ENCODE measurements at regions not wholly inside any gene's neighbourhood (a gene's known extent, or its start where the extent isn't known, plus 50 kb on each side); places are given as distances from the start of the nearest gene placed in this dataset.

DNA sequence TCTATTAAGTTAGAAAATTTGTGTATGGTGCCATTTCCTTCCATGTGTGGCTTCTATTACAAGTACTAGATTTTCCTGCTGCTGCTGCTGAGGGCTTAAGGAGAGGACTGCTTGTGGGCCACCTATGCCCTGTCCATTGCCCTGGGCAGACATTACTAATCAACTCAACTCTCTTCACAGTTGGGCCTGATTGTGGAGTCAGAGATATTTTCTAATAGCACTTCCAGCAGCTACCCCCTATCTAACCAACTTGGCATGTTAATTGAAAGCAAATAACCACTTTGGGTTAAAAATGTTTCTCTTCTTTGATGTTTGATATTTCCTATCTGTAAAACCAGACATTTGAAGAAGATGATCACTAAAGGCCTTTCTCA is 242.0 kb downstream of the EDEM1 start:
- DNase-seq = no peak

DNA sequence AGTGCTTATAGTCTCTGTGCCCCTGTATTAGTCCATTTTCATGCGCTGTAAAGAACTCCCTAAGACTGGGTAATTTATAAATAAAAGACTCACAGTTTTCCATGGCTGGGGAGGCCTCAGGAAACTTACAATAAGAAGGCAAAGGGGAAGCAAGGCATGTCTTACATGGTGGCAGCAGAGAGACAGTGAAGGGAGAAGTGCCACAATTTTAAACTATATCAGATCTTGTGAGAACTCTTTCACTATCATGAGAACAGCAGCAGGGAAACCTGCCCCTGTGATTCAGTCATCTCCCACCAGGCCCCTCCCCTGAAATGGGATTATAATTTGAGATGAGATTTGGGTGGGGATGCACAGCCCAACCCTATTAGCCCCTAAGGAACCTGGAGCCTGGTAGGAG is 243.2 kb downstream of the EDEM1 start:
- DNase-seq = no peak

DNA sequence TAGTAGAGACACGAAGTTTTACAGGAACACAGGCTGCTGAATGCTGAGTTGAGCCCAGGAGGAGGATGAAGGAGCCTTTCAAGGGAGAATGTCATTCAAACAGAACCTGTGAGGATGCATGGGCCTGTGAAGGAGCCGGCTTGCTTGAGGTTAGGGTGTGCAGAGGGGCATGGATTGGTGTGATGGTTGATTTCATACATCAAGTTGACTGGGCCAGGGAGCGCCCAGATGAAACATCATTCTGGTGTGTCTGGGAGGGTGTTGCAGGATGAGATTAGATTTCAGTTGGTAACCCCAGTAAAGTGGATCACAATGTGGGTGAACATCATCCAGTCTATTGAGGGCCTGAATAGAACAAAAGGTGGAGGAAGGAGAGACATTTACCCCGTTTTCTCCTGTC is 243.6 kb downstream of the EDEM1 start:
- no peak for DNase-seq

DNA sequence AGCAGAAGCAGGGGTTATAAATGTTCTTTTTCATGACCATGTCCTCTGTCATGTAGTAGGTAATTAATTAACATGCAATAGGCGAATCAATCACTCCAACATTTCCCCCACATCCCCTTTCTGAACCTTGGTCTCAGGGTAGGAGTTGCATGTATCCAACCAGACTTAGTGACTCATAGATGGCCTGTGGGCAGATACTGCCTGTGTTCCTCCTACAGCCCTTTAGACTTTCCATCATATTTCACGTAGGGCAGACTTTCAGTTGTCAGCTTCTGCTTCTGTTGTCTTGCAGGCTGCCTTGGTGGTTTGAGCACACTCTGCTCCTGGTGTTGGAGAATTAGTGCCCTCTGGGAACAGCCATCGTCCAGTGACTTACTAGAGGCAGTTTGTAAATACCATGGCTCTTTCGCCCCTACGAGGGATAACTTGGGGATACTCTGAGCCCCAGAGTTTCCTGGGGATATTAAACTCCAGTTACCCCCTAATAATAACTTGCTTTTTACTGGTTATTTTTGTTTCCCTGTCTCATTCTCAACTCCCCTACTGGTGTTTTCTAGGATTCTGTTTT is 244.4 kb downstream of the EDEM1 start:
- no peak for DNase-seq

DNA sequence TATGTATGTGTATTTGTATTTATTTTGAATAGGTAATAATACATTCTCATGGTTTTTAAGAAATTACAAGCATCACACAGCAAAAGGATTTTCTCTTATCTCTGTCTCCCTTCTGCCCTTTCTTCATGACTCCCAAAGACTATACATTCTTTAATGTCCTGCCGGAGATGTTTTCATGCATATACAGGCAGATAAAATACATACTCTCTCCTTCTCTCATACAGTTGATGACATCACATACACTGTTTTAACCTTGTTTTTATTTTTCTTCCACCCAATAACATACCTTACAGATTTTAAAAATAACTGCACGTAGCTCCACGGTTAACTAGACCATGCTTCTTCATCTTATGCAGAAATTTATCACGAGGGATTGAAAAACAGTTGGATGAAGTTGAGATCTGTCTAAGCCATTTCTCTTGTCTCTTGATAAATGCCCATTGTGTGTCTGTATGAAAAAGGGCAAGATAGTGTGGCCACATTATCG is 249.8 kb downstream of the EDEM1 start:
- DNase-seq = no peak

DNA sequence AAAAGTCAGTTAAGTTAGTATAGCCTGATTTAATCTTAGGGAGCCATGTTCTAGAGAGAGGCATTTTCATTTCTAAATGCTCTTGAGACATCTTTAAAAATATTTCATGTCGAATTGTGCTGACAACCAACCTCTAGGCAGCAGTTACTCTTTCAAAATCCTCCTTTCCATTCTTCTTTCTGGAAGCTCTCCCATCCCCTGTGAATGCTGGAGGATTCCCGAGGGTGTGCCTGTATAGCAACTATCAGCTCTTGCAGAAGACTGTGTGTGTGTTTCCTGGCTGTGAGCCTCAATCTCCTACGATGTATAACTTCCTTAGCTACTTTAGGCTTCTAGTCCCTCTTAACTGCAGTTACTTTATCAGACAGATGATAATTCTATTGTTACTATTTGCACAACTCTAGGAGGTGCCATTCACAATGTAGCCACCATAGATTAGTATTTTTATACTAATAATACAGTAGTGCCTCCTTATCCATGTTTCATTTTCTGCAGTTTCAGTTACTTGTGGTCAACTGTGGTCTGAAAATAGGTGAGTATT is 250.3 kb downstream of the EDEM1 start:
- DNase-seq = no peak

DNA sequence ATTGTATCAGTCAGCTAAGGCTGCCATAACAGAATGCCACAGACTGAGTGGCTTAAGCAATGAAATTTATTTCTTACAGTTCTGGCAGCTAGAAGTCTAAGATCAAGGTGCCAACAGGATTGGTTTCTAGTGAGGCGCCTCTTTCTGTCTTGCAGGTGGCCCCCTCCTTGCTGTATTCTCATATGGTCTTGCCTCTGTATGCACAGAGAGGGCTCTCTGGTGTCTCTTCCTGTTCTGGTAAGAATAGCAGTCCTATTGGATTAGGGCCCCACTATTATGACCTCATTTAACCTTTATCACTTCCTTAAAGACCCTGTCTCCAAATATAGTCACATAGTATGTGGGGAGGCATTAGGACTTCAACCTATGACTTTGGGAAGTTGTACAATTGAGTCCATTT is 253.9 kb downstream of the EDEM1 start:
- DNase-seq = no peak

DNA sequence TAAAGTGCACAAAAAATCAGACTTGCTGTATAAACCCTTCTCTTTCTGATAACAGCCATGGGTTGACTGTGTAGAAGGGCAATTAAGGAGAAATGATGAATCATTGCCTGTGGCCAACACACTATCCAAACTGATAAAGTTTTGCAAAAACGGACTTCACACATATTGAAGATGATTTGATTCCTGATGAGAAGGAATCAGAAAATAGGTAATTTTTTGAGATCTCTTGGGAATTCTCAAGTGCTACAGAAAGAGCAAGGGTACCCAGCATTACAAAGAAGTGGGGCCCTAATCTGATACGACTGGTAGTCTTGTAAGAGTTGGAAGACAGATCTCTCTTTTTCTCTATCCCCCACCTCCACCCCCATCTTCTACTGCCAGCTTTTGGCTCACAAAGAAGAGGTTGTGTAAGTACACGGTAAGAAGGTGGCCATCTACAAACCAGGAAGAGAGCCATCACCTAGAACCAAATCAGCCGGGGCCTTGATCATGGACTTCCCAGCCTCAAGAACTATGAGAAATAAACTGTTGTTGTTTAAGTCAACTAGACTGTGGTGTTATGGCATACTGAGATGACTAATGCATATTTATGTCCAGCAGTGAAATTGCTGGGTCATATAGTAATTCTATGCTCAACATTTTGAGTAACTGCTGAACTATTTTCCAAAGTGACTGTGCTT is 254.7 kb downstream of the EDEM1 start:
- no peak for DNase-seq

DNA sequence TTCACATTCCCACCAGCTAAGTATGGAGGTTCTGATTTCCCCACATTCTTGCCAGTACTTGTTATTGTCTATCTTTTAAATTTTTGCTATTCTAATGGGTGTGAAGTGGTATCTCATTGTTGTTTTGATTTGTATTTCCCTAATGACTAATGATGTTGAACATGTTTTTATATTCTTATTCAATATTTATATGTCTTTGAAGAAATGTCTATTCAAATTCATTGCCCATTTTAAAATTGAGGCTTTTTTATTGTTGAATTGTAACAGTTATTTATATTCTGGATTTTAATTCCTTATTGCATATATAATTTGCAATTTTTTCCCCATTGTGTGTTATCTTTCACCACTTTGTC is 255.3 kb downstream of the EDEM1 start:
- no peak for DNase-seq

DNA sequence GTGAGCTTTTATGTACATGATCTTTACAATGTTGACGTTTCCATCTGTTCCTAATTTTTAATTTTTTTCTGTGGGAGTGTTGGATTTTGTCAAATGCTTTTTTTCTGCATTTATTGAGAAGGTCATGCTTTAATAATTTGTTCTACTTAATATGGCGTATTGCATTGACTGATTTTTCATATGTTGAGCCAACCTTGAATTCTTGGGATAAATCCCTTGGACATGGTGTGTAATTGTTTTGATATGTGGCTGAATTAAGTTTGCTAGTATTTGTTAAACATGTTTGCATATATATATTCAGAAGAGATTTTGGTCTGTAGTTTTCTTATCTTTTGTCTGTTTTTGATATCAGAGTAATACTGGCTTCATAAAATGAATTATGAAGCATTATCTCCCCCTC is 256.7 kb downstream of the EDEM1 start:
- DNase-seq = no peak

DNA sequence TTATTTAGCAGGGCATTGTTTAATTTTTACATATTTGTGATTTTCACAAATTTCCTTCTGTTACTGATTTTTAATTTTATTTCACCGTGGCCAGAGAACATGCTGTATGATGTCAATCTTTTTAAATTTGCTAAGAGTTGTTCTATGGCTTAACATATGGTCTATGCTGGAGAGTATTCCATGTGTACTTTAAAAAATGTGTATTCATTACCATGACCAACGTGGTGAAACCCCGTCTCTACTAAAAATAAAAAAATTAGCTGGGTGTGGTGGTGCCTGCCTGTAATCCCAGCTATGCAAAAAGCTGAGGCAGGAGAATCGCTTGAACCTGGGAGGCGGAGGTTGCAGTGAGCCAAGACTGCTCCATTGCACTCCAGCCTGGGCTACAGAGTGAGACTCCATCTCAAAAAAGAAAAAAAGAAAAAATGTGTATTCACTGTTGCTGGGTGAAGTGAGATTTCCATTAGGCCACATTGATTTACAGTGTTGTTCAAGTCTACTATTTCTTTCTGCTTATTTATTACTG is 258.2 kb downstream of the EDEM1 start:
- no peak for DNase-seq

DNA sequence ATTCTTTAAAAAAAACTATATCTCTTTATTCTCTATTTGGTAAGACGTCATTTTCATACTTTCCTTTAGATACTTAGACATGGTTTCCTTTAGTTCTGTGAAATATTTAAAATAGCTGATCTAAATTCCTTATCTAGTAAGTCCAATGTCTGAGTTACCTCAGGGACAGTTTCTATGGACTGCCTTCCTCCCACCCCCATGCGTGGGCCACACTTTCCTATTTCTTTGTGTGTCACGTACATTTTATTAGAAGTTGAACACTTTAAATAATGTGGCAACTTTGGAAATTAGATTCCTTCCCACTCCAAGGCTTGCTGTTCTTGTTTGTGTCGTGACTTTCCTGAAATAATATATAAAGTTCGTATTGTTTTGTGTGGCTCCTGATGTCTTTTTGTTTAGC is 260.7 kb downstream of the EDEM1 start:
- no peak for DNase-seq

DNA sequence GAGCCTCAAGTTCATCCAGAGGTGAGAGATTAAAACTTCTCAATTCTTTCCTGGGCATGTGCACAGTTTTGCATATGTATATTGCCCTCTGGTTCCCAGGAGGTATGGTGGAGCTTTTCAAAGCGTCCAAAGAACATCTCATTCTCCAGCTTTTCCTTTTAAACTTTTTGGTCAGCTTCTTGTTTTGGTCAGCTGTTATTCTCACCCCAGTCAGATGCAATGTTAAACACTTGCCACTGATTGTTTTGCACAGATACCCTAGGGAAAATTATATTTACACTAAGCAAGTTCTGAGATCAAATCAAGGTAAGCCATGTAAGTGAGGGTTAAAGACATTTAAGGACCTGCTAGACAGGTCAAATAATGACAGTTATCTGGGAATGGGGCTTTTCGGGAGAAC is 261.3 kb downstream of the EDEM1 start:
- no peak for DNase-seq

DNA sequence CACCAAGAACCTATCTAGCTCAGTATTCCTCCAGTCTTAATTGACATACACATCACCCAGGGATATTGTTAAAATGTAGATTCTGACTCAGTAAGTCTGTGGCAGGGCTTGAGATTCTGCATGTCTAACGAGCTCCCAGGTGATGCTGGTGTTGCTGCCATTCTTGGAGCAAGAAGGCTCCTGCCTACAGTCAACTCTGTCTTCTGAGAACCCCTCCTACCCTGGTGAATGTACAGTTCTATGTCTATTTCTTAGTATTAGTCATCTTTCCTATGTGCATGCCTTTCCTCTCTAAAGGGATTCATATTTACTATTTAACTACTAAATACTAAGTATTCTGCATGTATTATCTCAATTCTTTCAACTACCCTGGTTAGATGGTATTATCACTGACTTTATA is 268.7 kb downstream of the EDEM1 start:
- DNase-seq = no peak

DNA sequence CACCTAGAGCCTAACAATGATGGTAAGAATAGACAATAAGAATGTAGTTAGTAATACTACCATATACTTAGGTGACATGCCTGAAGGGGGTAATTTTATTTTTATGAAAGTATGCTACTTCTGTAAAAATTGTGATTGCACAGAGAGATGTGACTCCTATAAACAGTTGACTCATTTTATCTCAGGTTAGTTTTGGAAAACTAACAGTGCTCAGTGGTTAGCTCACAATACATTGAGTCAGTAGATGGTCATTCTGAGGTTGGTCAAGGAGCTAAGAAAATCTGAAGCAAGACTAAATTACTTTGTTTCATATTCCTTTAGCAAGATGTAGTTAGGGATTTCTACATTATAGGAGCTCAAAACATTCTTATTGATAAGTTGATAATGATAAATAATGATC is 271.0 kb downstream of the EDEM1 start:
- DNase-seq = no peak

DNA sequence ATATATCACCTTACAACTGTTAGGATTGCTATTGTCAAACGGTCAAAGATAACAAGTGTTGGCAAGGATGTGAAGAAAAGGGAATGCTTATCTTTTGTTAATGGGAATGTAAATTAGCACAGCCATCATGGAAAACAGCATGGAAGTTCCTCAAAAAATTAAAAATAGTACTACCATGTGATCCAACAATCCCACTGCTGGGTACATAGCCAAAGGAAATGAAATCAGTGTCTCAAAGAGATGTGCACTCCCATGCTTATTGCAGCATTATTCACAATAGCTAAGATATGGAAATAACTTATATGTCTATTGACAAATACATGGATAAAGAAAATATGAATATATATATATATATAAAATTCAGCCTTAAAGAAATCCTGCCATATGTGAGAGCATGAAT is 274.6 kb downstream of the EDEM1 start:
- no peak for DNase-seq

DNA sequence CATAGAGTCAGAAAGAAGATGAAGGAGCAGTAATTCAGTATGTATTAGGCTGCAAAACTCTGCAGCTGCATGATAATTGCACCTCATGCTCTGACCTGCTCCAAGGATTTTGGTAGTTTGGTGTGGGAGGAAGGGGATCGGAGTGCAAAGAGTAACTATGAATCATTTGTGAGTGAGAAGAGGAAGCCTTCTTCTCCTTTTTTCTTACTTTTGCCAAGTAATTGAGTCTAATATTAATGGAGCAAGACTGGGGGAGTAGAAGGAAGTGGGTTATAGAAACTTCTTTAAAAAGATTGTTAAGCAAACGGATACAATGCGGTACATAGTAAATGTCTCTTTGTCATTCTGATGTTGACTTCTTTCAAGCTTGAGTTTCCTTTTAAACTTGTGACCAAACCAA is 276.5 kb downstream of the EDEM1 start:
- no peak for DNase-seq

DNA sequence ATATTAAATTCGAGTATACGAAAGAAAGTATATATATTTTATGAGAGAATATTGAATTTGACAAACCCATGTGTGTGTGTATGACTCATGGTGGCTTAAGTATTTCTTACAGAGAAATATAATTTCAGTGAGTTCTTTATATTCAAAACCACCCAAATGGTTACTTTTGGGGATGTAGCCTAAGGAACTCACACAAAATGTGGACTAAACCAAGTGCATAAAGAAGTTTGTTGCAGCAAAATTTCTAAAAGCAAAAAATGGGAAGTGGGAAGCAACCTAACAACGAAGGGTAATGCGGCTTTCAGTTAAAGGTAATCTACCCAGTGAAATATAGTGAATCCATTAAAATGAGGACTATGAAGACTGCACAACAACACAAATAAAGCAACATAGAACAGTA is 277.1 kb downstream of the EDEM1 start:
- no peak for DNase-seq

DNA sequence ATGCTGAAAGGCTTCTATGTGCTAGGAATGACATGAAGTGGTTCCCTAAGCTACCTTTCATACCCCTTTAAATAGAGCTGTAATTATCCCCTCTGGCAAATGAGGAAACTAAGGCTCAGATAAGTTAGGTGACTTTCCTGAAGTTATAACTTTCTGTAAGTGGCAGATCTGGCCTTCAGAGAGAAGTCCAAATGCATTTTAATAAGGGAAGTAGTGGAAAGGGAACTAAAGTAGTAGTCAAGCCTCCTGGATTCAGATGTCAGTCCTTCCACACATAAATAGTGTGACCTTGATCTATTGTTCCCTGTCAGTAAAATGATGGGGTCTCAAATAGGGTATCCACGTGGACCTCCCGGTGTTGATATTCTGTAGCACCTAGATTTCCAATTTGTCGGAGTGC is 277.7 kb downstream of the EDEM1 start:
- no peak for DNase-seq

DNA sequence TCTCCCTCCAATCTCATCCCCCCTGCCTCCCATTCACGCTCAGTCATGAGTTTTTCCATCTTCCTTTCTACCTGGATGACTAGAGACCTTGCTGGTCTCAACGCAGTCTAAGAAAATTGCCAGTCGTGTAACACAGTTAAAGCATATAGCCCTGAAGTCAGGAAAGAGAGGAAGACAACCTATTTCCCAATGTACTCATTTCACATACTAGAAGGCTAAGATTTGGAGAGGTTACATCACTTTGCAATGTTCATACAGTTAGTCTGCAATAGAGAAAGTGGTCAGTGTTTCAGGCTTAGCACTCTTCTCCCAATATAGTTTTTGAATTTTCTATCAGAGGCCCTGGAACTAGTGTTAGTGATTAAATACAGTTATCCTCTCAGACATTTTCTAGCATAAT is 278.6 kb downstream of the EDEM1 start:
- no peak for DNase-seq

DNA sequence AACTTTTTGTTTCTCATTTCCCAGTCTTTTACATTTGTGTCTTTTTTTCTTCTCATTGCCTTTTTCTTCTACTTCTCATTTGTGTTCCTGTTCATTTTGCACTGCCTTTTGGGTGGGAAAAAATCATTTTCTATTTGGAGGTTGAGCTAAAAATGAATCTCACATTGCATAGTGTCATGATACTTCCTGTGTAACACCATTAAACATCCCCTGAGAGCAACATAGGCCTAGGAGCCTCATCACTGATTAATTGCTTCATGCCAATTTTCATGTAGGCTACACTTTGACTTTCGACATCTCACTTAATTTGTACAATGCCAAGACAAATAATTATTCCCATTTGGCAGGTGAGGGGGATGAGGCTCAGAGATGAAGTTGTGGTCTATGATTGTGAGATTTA is 279.2 kb downstream of the EDEM1 start:
- no peak for DNase-seq

DNA sequence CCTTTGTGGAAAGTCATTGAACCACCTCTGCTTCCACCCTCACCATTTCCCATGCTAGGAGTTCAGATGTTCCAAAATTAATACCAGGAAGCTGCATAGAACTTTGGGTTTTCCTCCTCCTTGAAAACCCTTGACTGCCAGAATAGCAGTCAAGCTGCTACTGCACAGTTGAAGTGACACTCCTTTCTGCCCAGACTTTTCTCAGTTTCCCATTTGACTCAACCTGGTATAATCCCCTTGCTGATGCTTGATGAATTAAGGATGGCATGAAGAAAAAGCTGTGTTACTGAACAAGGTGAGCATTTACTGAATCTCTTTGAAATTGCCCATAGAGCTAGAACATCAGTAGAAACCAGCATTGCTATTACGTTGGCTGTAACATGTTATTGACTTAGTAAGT is 286.0 kb downstream of the EDEM1 start:
- DNase-seq = no peak

DNA sequence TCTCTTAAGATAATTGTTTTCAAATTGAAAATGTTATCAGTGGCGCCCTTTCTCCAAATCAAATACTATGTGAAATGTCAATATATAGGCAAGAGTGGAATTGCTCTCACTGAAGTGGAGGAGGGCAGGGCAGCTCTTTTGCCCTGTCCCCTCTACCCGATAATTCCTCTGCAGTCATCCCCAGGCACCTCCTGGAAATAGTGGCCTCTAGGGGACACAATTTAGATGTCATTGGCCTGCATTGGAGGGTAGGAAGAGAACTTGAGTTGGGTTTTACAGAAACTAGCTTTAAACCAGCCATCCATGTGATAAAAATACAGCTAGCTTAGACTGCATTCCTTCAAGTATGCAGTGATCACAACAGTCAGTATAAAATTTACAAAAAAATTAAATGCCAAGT is 288.9 kb downstream of the EDEM1 start:
- no peak for DNase-seq

DNA sequence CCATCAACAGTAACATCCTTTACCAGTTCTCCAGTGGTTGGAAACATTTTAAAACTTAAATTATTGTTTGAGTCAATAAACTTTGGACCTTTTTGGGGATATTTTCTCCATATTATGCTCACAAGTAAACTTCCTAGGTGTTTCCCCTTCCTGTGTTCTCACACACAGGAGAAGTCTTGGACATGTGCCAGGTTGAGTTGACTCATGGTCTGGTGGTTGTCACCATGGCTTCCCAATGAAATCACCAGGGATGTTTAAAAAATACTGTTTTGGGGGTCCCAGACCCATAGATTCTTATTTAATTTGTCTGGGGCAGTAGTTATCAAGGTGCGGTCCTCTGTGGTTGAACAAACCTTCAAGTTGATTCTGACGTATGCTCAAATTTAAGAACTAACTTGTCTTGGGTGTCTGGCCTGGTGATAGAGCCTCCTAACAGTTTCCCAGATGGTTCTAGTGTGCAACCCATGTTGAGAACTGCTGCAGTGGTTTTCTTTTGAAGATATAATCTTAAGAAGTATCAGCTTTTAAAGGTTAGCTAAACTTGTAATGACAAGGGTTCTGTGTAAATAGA is 291.8 kb downstream of the EDEM1 start:
- DNase-seq = no peak

DNA sequence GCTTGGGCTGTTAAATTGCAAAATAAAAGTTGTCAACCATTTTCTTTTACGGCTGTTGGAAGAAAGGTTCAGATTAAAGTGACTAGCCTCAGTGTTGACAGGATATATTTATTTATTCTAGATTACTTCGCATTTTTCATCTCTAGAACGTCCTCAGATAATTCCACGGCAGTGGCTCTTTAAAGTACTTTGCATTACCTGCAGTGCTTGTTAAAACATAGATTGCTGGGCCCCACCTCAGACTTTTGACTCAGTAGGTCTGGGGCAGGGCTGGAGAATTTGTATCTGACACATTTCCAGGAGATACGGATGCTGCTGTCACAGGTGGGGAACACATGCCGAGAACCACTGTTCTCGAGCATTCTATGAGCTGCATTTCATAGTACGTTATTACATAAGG is 292.7 kb downstream of the EDEM1 start:
- DNase-seq = no peak
